ENCODE measurements at regions not wholly inside any gene's neighbourhood (a gene's known extent, or its start where the extent isn't known, plus 50 kb on each side); places are given as distances from the start of the nearest gene placed in this dataset.

- no peak for DNase-seq (ENCODE audit: low read depth, low spot score)
- Histone ChIP-seq H3K27me3 (ENCODE audit: control insufficient read depth, insufficient read depth, low read length) (peaks cover 15% of the 10 kb centered on the region), H3K27ac (ENCODE audit: low read depth, low read length) (no peak overlapping the region), H3K9me3 (ENCODE audit: control insufficient read depth, insufficient read depth, low read length) (no peaks in the 10 kb centered on the region), H3K4me3 (ENCODE audit: low read depth, low read length) (no peak overlapping the region)
- CTCF ChIA-PET: no interaction called here
- POLR2A ChIA-PET: no interaction called here
- TF ChIP-seq, protein P1, sequence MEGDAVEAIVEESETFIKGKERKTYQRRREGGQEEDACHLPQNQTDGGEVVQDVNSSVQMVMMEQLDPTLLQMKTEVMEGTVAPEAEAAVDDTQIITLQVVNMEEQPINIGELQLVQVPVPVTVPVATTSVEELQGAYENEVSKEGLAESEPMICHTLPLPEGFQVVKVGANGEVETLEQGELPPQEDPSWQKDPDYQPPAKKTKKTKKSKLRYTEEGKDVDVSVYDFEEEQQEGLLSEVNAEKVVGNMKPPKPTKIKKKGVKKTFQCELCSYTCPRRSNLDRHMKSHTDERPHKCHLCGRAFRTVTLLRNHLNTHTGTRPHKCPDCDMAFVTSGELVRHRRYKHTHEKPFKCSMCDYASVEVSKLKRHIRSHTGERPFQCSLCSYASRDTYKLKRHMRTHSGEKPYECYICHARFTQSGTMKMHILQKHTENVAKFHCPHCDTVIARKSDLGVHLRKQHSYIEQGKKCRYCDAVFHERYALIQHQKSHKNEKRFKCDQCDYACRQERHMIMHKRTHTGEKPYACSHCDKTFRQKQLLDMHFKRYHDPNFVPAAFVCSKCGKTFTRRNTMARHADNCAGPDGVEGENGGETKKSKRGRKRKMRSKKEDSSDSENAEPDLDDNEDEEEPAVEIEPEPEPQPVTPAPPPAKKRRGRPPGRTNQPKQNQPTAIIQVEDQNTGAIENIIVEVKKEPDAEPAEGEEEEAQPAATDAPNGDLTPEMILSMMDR (IDR thresholded peaks at IDR 0.05; ENCODE audit: low read depth, low read length): no peak
These were observed 167.2 kb downstream of the PHETA1 start for GRCh38 chr12:111201495-111202236.

DNA sequence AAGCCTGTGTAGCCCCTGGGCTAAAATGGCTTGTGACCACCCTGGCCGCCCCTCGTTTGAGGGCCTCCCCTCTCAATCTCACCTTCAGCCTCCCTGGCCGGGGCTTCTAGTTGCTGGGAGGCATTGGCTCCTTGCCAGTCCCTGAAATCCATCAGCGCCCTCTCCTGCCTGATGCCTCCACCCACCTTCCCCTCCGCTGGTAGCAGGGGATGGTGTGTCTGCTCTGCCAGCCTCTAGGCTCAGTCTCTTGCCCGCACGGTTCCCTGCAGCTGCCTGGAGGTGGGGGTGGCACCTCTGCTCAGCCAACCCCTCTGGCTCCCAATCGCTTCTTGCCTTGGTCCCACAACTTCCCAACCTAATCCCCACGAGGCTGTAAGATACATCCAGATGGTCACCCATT is 167.9 kb downstream of the PHETA1 start:
- Histone ChIP-seq H3K27me3 (ENCODE audit: control insufficient read depth, insufficient read depth, low read length) (peaks cover 15% of the 10 kb centered on the region), H3K4me3 (ENCODE audit: low read depth, low read length) (no peak overlapping the region), H3K27ac (ENCODE audit: low read depth, low read length) (no peak overlapping the region), H3K9me3 (ENCODE audit: control insufficient read depth, insufficient read depth, low read length) (no peaks in the 10 kb centered on the region)
- ChIA-PET POLR2A (no interaction called here), CTCF (no interaction called here)
- no peak for DNase-seq (ENCODE audit: low read depth, low spot score)
- TF ChIP-seq, protein P1 (IDR thresholded peaks at IDR 0.05; ENCODE audit: low read depth, low read length): no peak

GRCh38 chr12:111197376-111197944 is 171.4 kb downstream of the PHETA1 start:
- ChIA-PET CTCF (no interaction called here), POLR2A (no interaction called here)
- TF ChIP-seq, protein P1 (IDR thresholded peaks at IDR 0.05; ENCODE audit: low read depth, low read length): no peak
- H3K27me3 ChIP-seq (ENCODE audit: control insufficient read depth, insufficient read depth, low read length): peaks cover 11% of the 10 kb centered on the region
- H3K9me3 ChIP-seq (ENCODE audit: control insufficient read depth, insufficient read depth, low read length): no peaks in the 10 kb centered on the region
- no peak for DNase-seq (ENCODE audit: low read depth, low spot score)
- H3K4me3 ChIP-seq (ENCODE audit: low read depth, low read length): no peak overlapping the region
- no peak overlapping the region for H3K27ac ChIP-seq (ENCODE audit: low read depth, low read length)

DNA sequence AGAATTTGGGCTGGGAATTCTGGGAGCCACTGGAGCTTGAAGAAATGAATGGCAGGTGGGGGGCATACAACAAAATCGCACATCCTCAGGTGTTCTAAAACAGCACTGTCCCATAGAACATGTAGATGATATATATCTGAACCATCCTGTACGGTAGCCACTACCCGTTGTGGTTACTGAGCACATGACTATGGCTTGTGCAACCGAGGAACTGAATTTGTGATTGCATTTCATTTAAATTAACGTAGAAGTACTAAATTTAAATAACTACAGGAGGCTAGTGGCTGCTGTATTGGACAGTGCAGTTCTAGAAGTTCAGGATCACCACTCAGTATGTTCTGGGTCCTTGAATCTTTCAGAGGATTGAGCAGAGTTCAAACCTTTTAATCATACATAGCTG is 172.4 kb downstream of the PHETA1 start:
- Histone ChIP-seq H3K27me3 (ENCODE audit: control insufficient read depth, insufficient read depth, low read length) (peaks cover 6% of the 10 kb centered on the region), H3K27ac (ENCODE audit: low read depth, low read length) (no peak overlapping the region), H3K4me3 (ENCODE audit: low read depth, low read length) (no peak overlapping the region), H3K9me3 (ENCODE audit: control insufficient read depth, insufficient read depth, low read length) (no peaks in the 10 kb centered on the region)
- ChIA-PET CTCF (no interaction called here), POLR2A (no interaction called here)
- TF ChIP-seq, protein P1 (IDR thresholded peaks at IDR 0.05; ENCODE audit: low read depth, low read length): no peak
- no peak for DNase-seq (ENCODE audit: low read depth, low spot score)

GRCh38 chr12:111195316-111195715 is 173.6 kb downstream of the PHETA1 start:
- CTCF ChIA-PET: no interaction called here
- no peak overlapping the region for H3K27ac ChIP-seq (ENCODE audit: low read depth, low read length)
- DNase-seq (ENCODE audit: low read depth, low spot score): no peak
- POLR2A ChIA-PET: no interaction called here
- peaks cover 6% of the 10 kb centered on the region for H3K27me3 ChIP-seq (ENCODE audit: control insufficient read depth, insufficient read depth, low read length)
- TF ChIP-seq, protein P1 (IDR thresholded peaks at IDR 0.05; ENCODE audit: low read depth, low read length): no peak
- no peaks in the 10 kb centered on the region for H3K9me3 ChIP-seq (ENCODE audit: control insufficient read depth, insufficient read depth, low read length)
- no peak overlapping the region for H3K4me3 ChIP-seq (ENCODE audit: low read depth, low read length)
